ENCODE measurements at regions not wholly inside any gene's neighbourhood (a gene's known extent, or its start where the extent isn't known, plus 50 kb on each side); places are given as distances from the start of the nearest gene placed in this dataset.
"Not testable (repeated sequence)": the region's sequence is repeated elsewhere in the genome, so short reads cannot be mapped to it uniquely, and the experiment has no call there.

GRCh38 chr20:7798176-7798575, 142.1 kb downstream of the HAO1 start:
- H3K27me3 ChIP-seq (ENCODE audit: control insufficient read depth, insufficient read depth, low read length): no peaks in the 10 kb centered on the region
- no TSS peak for BruUV-seq (replicated peaks)
- in situ Hi-C loops (cut with HindIII; ENCODE audit: low pct_unique_long_range_greater_than_20kb, low sequenced_read_pairs): no loop called here

GRCh38 chr20:7799862-7800261, 140.4 kb downstream of the HAO1 start:
- Histone ChIP-seq H3K4me3 (ENCODE audit: low read depth in 2 of 2, low read length in 2 of 2) (no peak overlapping the region), H3K27ac (ENCODE audit: low read length) (no peak overlapping the region), H3K4me1 (ENCODE audit: control insufficient read depth, insufficient read depth, low read length) (no peaks in the 10 kb centered on the region), H3K9me3 (ENCODE audit: control insufficient read depth, insufficient read depth, low read depth, low read length) (no peaks in the 10 kb centered on the region), H3K27me3 (ENCODE audit: control insufficient read depth, insufficient read depth, low read length) (no peaks in the 10 kb centered on the region), H3K36me3 (ENCODE audit: control insufficient read depth, insufficient read depth, low read length) (no peaks in the 10 kb centered on the region)
- CTCF ChIA-PET: no interaction called here
- DNase-seq (ENCODE audit: low read depth, low spot score) (no peak), ATAC-seq (no peak)
- POLR2A ChIA-PET: no interaction called here
- intact Hi-C loops (cut with micrococcal nuclease; ENCODE audit: unreplicated experiment) (no loop called here), in situ Hi-C loops (cut with HindIII; ENCODE audit: low pct_unique_long_range_greater_than_20kb, low sequenced_read_pairs) (no loop called here)
- BruUV-seq (replicated peaks): no TSS peak
- TF ChIP-seq REST (IDR thresholded peaks at IDR 0.05; ENCODE audit: insufficient read depth in 1 of 2, low read depth in 2 of 2, low read length in 1 of 2) (no peak), CTCF (IDR thresholded peaks at IDR 0.05) (no peak), POLR2AphosphoS5 (IDR thresholded peaks at IDR 0.05; ENCODE audit: low read depth, low read length) (no peak), TCF7L2 (IDR thresholded peaks at IDR 0.05; ENCODE audit: low read depth, low read length) (no peak)

More at GRCh38 chr20:7798176-7798575, 142.1 kb downstream of the HAO1 start:
- no peaks in the 10 kb centered on the region for H3K4me1 ChIP-seq (ENCODE audit: control insufficient read depth, insufficient read depth, low read length)
- DNase-seq (ENCODE audit: low read depth, low spot score) (no peak), ATAC-seq (no peak)
- TF ChIP-seq REST (IDR thresholded peaks at IDR 0.05; ENCODE audit: insufficient read depth in 1 of 2, low read depth in 2 of 2, low read length in 1 of 2): no peak
- TF ChIP-seq CTCF (IDR thresholded peaks at IDR 0.05): no peak
- TF ChIP-seq SIN3A (IDR thresholded peaks at IDR 0.05; ENCODE audit: borderline replicate concordance, insufficient read depth, low read depth, low read length): no peak
- no peak for TF ChIP-seq TCF7L2 (IDR thresholded peaks at IDR 0.05; ENCODE audit: low read depth, low read length)
- ChIA-PET POLR2A (no interaction called here), CTCF (no interaction called here)
- no peak overlapping the region for H3K4me3 ChIP-seq (ENCODE audit: low read depth in 2 of 2, low read length in 2 of 2)
- no peaks in the 10 kb centered on the region for H3K36me3 ChIP-seq (ENCODE audit: control insufficient read depth, insufficient read depth, low read length)
- no peak overlapping the region for H3K27ac ChIP-seq (ENCODE audit: low read length)
- intact Hi-C loops (cut with micrococcal nuclease; ENCODE audit: unreplicated experiment): no loop called here
- H3K9me3 ChIP-seq (ENCODE audit: control insufficient read depth, insufficient read depth, low read depth, low read length): no peaks in the 10 kb centered on the region

- ATAC-seq; intact Hi-C loops (cut with micrococcal nuclease; ENCODE audit: unreplicated experiment); H3K9me3 ChIP-seq (ENCODE audit: control insufficient read depth, insufficient read depth, low read depth, low read length); H3K36me3 ChIP-seq (ENCODE audit: control insufficient read depth, insufficient read depth, low read length); H3K4me1 ChIP-seq (ENCODE audit: control insufficient read depth, insufficient read depth, low read length); BruUV-seq (replicated peaks); in situ Hi-C loops (cut with HindIII; ENCODE audit: low pct_unique_long_range_greater_than_20kb, low sequenced_read_pairs); DNase-seq (ENCODE audit: low read depth, low spot score); H3K4me3 ChIP-seq (ENCODE audit: low read depth in 2 of 2, low read length in 2 of 2); CTCF ChIA-PET; POLR2A ChIA-PET; H3K27ac ChIP-seq (ENCODE audit: low read length); H3K27me3 ChIP-seq (ENCODE audit: control insufficient read depth, insufficient read depth, low read length): not testable (repeated sequence)
These were observed 136.7 kb downstream of the HAO1 start for GRCh38 chr20:7803411-7804151.

Measured in Panc1 (cell line).